ENCODE measurements at regions not wholly inside any gene's neighbourhood (a gene's known extent, or its start where the extent isn't known, plus 50 kb on each side); places are given as distances from the start of the nearest gene placed in this dataset.

DNA sequence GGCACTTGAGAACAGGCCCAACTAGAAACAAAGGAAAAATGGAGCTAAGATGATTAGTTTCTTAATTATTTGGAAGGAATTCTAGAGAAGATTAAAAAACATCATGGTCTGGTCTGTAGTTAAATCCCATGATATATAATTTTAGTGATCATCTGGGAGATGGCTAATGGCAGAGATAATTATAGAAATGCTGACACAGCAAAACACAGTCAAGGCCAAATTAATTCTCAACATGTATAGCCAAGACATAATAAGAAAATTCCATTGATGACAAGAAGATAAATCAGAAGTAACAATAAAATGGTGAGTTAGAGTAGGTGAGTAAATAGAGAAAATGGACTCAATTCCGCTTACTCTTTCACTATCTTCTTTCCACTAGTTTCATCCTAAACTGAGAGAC lies 59.2 kb upstream of the ITGA4 start:
- TF ChIP-seq REST (IDR thresholded peaks at IDR 0.05) (no peak), CTCF (IDR thresholded peaks at IDR 0.05; ENCODE audit: low read depth, low read length, missing input control) (no peak), YY1 (IDR thresholded peaks at IDR 0.05) (no peak), TAF1 (conservative IDR thresholded peaks at IDR 0.05) (no peak), RXRA (IDR thresholded peaks at IDR 0.05) (no peak), EGR1 (IDR thresholded peaks at IDR 0.05; ENCODE audit: low read depth in 2 of 2) (no peak), JUND (IDR thresholded peaks at IDR 0.05) (no peak)
